SJSA1 (cell line): ENCODE measurements at regions not wholly inside any gene's neighbourhood (a gene's known extent, or its start where the extent isn't known, plus 50 kb on each side); places are given as distances from the start of the nearest gene placed in this dataset.
A peak's percentile ranks its signal among the peaks of the same experiment; 100 is the strongest.

Experiments used
- DNase-seq, 2 experiments: peaks; one replicate each; pipeline ENCODE4 v3.0.0-alpha.2; 2015 to 2020; ENCODE audit warnings: low spot score in 2 of 2, low read depth in 1 of 2
- H3K27ac ChIP-seq: fragments of 250-450 bp; sonication (Bioruptor Pico); 2 replicates; pipeline ENCODE4 v1.5.1; 2020; ENCODE audit warnings: mild to moderate bottlenecking, moderate library complexity
- H3K27me3 ChIP-seq: fragments of 250-450 bp; sonication (Bioruptor Pico); replicated peaks from 2 replicates; pipeline ENCODE4 v1.5.1; 2020; ENCODE audit warnings: mild to moderate bottlenecking, moderate library complexity
- H3K36me3 ChIP-seq: fragments of 250-450 bp; sonication (Bioruptor Pico); 2 replicates; pipeline ENCODE4 v1.5.1; 2020; ENCODE audit warnings: mild to moderate bottlenecking
- H3K4me1 ChIP-seq: fragments of 250-450 bp; sonication (Bioruptor Pico); replicated peaks from 2 replicates; pipeline ENCODE4 v1.6.1; 2021; ENCODE audit warnings: mild to moderate bottlenecking
- H3K4me3 ChIP-seq: fragments of 250-450 bp; sonication (Bioruptor Pico); 2 replicates; pipeline ENCODE4 v1.5.1; 2020; ENCODE audit warnings: mild to moderate bottlenecking
- H3K9me3 ChIP-seq: fragments of 250-450 bp; sonication (Bioruptor Pico); replicated peaks from 2 replicates; pipeline ENCODE4 v1.5.1; 2020; ENCODE audit warnings: mild to moderate bottlenecking

- H3K27me3 ChIP-seq, result no peaks in the 10 kb centered on the region
- no peaks in the 10 kb centered on the region for H3K36me3 ChIP-seq
- peak; percentile 93 to 99 for DNase-seq
- peaks cover 59% of the 10 kb centered on the region for H3K4me1 ChIP-seq
- H3K4me3 ChIP-seq, result no peak overlapping the region
- peak overlapping the region; percentile 86 for H3K27ac ChIP-seq
- no peaks in the 10 kb centered on the region for H3K9me3 ChIP-seq
Observed at GRCh38 chr13:80217614-80218456, 123.1 kb downstream of the SPRY2 start.

GRCh38 chr13:80215368-80215767 lies 125.6 kb downstream of the SPRY2 start:
- Histone ChIP-seq H3K27ac (peak overlapping the region; percentile 75), H3K9me3 (no peaks in the 10 kb centered on the region), H3K4me1 (peaks cover 65% of the 10 kb centered on the region), H3K27me3 (no peaks in the 10 kb centered on the region), H3K36me3 (no peaks in the 10 kb centered on the region), H3K4me3 (no peak overlapping the region)
- peak in 1 of 2 experiments; percentile 96 for DNase-seq

GRCh38 chr13:80214521-80214991 lies 126.4 kb downstream of the SPRY2 start:
- Histone ChIP-seq H3K4me1 (peaks cover 60% of the 10 kb centered on the region), H3K9me3 (no peaks in the 10 kb centered on the region), H3K27me3 (no peaks in the 10 kb centered on the region), H3K27ac (peak overlapping the region; percentile 75), H3K36me3 (no peaks in the 10 kb centered on the region), H3K4me3 (no peak overlapping the region)
- peak in 1 of 2 experiments; percentile 81 for DNase-seq

GRCh38 chr13:80214050-80214449 lies 126.9 kb downstream of the SPRY2 start:
- peaks cover 60% of the 10 kb centered on the region for H3K4me1 ChIP-seq
- peak overlapping the region; percentile 75 for H3K27ac ChIP-seq
- H3K4me3 ChIP-seq, result no peak overlapping the region
- no peaks in the 10 kb centered on the region for H3K9me3 ChIP-seq
- no peaks in the 10 kb centered on the region for H3K27me3 ChIP-seq
- DNase-seq, result peak in 1 of 2 experiments; percentile 63
- H3K36me3 ChIP-seq, result no peaks in the 10 kb centered on the region

GRCh38 chr13:80213201-80213600 lies 127.7 kb downstream of the SPRY2 start:
- no peak overlapping the region for H3K4me3 ChIP-seq
- DNase-seq, result peak; percentile 79 to 82
- H3K27ac ChIP-seq, result peak overlapping the region; percentile 75
- H3K27me3 ChIP-seq, result no peaks in the 10 kb centered on the region
- no peaks in the 10 kb centered on the region for H3K9me3 ChIP-seq
- H3K4me1 ChIP-seq, result peaks cover 56% of the 10 kb centered on the region
- H3K36me3 ChIP-seq, result no peaks in the 10 kb centered on the region

GRCh38 chr13:80211566-80211965 lies 129.4 kb downstream of the SPRY2 start:
- H3K4me1 ChIP-seq, result peaks cover 41% of the 10 kb centered on the region
- no peaks in the 10 kb centered on the region for H3K27me3 ChIP-seq
- no peak overlapping the region for H3K4me3 ChIP-seq
- no peaks in the 10 kb centered on the region for H3K36me3 ChIP-seq
- no peaks in the 10 kb centered on the region for H3K9me3 ChIP-seq
- H3K27ac ChIP-seq, result no peak overlapping the region
- no peak for DNase-seq

GRCh38 chr13:80204642-80205041 lies 136.3 kb downstream of the SPRY2 start:
- H3K4me1 ChIP-seq, result no peaks in the 10 kb centered on the region
- DNase-seq, result no peak
- no peaks in the 10 kb centered on the region for H3K27me3 ChIP-seq
- H3K4me3 ChIP-seq, result no peak overlapping the region
- no peak overlapping the region for H3K27ac ChIP-seq
- H3K9me3 ChIP-seq, result no peaks in the 10 kb centered on the region
- H3K36me3 ChIP-seq, result no peaks in the 10 kb centered on the region

GRCh38 chr13:80203496-80203895 lies 137.4 kb downstream of the SPRY2 start:
- Histone ChIP-seq H3K27ac (no peak overlapping the region), H3K27me3 (no peaks in the 10 kb centered on the region), H3K4me3 (no peak overlapping the region), H3K36me3 (no peaks in the 10 kb centered on the region), H3K9me3 (no peaks in the 10 kb centered on the region), H3K4me1 (no peaks in the 10 kb centered on the region)
- DNase-seq, result no peak

GRCh38 chr13:80201694-80202468 lies 139.0 kb downstream of the SPRY2 start:
- Histone ChIP-seq H3K4me1 (peaks cover 8% of the 10 kb centered on the region), H3K27ac (no peak overlapping the region), H3K4me3 (no peak overlapping the region), H3K27me3 (no peaks in the 10 kb centered on the region), H3K36me3 (no peaks in the 10 kb centered on the region), H3K9me3 (no peaks in the 10 kb centered on the region)
- DNase-seq, result no peak

GRCh38 chr13:80199585-80200292 lies 141.2 kb downstream of the SPRY2 start:
- H3K36me3 ChIP-seq, result no peaks in the 10 kb centered on the region
- no peaks in the 10 kb centered on the region for H3K27me3 ChIP-seq
- no peak overlapping the region for H3K27ac ChIP-seq
- no peak for DNase-seq
- H3K4me3 ChIP-seq, result no peak overlapping the region
- H3K9me3 ChIP-seq, result no peaks in the 10 kb centered on the region
- peaks cover 18% of the 10 kb centered on the region for H3K4me1 ChIP-seq

GRCh38 chr13:80199067-80199466 lies 141.9 kb downstream of the SPRY2 start:
- H3K4me1 ChIP-seq, result peaks cover 18% of the 10 kb centered on the region
- no peaks in the 10 kb centered on the region for H3K27me3 ChIP-seq
- H3K9me3 ChIP-seq, result no peaks in the 10 kb centered on the region
- H3K4me3 ChIP-seq, result no peak overlapping the region
- H3K27ac ChIP-seq, result no peak overlapping the region
- DNase-seq, result no peak
- no peaks in the 10 kb centered on the region for H3K36me3 ChIP-seq

GRCh38 chr13:80196756-80197155 lies 144.2 kb downstream of the SPRY2 start:
- H3K4me1 ChIP-seq, result peaks cover 18% of the 10 kb centered on the region
- H3K4me3 ChIP-seq, result no peak overlapping the region
- peak in 1 of 2 experiments; percentile 64 for DNase-seq
- no peaks in the 10 kb centered on the region for H3K36me3 ChIP-seq
- peak overlapping the region; percentile 3; the same call in 1 of the 2 replicates for H3K27ac ChIP-seq
- H3K27me3 ChIP-seq, result no peaks in the 10 kb centered on the region
- no peaks in the 10 kb centered on the region for H3K9me3 ChIP-seq

- Histone ChIP-seq H3K4me3 (no peak overlapping the region), H3K9me3 (no peaks in the 10 kb centered on the region), H3K27me3 (no peaks in the 10 kb centered on the region), H3K36me3 (no peaks in the 10 kb centered on the region), H3K27ac (no peak overlapping the region), H3K4me1 (peaks cover 18% of the 10 kb centered on the region)
- DNase-seq, result no peak
Observed at GRCh38 chr13:80195649-80196048, 145.3 kb downstream of the SPRY2 start.
